Retinal pigment epithelial cell (primary cell): ENCODE measurements at regions not wholly inside any gene's neighbourhood (a gene's known extent, or its start where the extent isn't known, plus 50 kb on each side); places are given as distances from the start of the nearest gene placed in this dataset.

Source experiments
- DNase-seq: peaks from one replicate; pipeline ENCODE4 v3.0.0-alpha.2; 2010; ENCODE audit warnings: low read depth
- H3K4me3 ChIP-seq: 2 replicates; pipeline ENCODE4 v1.5.1; 2011; ENCODE audit warnings: mild to moderate bottlenecking, low read length, control low read depth, moderate library complexity
- TF ChIP-seq, protein P1 (sequence below): conservative IDR thresholded peaks from 2 replicates; pipeline ENCODE4 v1.5.1; 2011; ENCODE audit warnings: low read depth, low read length, control low read depth, inconsistent platforms

DNA sequence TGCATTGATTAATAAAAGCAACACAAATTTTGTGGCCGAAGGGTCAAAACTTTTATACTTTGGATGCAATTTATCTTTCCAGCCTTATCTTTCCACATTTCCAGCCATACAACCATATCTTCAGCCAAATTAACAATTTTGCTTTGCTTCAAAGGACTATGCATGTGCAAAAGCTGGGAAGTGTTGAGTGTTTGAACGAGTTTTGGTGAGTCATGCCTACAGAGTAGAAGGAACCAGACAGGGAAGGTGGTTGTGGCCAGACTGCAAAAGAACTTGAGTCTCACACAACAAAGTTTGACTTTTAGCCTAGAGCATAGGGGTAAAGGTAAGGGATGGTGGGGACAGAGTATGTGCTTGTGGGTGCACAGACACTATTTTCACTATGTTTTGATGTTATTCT, 53.0 kb upstream of the GABRA2 start:
- TF ChIP-seq, protein P1, sequence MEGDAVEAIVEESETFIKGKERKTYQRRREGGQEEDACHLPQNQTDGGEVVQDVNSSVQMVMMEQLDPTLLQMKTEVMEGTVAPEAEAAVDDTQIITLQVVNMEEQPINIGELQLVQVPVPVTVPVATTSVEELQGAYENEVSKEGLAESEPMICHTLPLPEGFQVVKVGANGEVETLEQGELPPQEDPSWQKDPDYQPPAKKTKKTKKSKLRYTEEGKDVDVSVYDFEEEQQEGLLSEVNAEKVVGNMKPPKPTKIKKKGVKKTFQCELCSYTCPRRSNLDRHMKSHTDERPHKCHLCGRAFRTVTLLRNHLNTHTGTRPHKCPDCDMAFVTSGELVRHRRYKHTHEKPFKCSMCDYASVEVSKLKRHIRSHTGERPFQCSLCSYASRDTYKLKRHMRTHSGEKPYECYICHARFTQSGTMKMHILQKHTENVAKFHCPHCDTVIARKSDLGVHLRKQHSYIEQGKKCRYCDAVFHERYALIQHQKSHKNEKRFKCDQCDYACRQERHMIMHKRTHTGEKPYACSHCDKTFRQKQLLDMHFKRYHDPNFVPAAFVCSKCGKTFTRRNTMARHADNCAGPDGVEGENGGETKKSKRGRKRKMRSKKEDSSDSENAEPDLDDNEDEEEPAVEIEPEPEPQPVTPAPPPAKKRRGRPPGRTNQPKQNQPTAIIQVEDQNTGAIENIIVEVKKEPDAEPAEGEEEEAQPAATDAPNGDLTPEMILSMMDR = no peak
- H3K4me3 ChIP-seq = no peak overlapping the region
- DNase-seq = no peak

DNA sequence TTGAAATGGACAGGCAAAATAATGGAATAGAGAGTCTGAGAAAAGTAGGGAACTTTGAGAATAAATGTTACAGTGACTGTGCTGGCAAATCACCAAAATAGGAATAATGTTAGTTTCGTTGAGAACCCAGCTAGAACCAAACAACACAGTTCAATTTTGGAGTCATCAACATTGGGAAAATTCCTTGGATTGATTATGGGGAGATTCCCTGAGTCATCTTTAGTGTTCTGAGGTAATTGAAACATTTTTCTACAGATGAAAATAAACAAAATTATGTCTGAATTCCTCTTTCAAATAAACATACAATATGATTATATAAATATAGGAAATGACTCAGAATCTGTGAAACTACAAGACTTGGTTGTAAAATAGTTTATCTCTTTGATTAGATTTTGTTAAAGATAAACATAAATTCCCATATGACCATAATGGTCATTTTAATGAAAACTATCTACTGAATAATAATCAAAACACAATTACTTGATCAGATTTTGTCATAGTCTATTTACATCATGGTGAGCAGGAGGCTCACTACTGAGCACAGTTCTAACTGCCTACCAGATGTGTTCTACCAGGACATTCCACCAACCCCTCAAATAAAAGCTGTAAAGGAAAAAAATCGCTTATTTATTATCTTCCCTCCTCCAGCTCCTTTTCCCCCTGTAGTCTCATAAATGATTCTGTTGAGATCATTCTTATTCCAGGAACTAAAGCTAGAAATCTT, 51.4 kb upstream of the GABRA2 start:
- DNase-seq = no peak
- no peak overlapping the region for H3K4me3 ChIP-seq
- TF ChIP-seq, protein P1 = no peak
